ENCODE measurements at regions not wholly inside any gene's neighbourhood (a gene's known extent, or its start where the extent isn't known, plus 50 kb on each side); places are given as distances from the start of the nearest gene placed in this dataset.

DNA sequence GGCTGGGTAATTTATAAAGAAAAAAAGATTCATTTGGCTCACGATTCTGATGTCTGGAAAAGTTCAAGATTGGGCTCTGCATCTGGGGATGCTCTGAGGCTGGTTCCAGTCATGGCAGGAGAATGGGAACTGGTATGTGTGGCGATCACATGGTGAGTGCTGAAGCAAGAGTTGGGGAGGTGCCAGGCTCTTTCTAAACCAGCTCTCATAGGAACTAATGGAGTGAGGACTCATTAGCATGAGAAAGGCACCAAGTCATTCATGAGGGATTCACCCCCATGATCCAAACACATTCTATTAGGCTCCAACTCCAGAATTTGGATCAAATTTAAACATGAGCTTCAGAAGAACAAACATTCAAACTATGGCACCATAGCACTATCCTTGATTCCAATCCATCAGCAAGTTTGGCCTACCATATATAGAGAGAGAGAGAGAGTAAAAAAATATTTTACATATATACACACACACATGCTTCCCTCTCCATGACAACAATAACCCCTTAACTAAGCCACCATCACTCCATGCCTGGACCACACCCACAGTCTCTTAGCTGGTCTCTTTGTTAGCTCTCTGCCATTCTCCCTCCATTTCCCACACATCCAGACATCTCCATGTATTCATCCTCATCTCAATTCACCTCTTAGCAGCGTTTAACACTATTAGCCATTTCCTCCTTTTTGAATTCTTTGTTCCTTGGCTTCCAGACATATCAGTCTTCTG lies 57.9 kb downstream of the NPY start:
- Histone ChIP-seq H3K9me2 (replicated peaks; ENCODE audit: low read length) (no peaks in the 10 kb centered on the region), H3F3A (ENCODE audit: low read length, unreplicated experiment) (no peaks in the 10 kb centered on the region), H3K9me3 (ENCODE audit: low read length) (no peaks in the 10 kb centered on the region), H3K4me3 (ENCODE audit: low read length) (no peak overlapping the region), H2AFZ (ENCODE audit: low read length) (no peak overlapping the region), H3K27ac (ENCODE audit: low read length) (no peak overlapping the region), H3K27me3 (ENCODE audit: low read length) (peaks cover 26% of the 10 kb centered on the region), H3K4me1 (ENCODE audit: insufficient read depth, low read length) (peaks cover 4% of the 10 kb centered on the region; the same call in 1 of the 2 replicates), H3K9ac (ENCODE audit: low read length) (no peak overlapping the region), H3K4me2 (ENCODE audit: low read length) (no peak overlapping the region), H3K36me3 (ENCODE audit: low read depth, low read length) (no peaks in the 10 kb centered on the region), H3K79me2 (ENCODE audit: low read length) (no peaks in the 10 kb centered on the region), H4K20me1 (ENCODE audit: low read length) (no peaks in the 10 kb centered on the region)
- no peak for ATAC-seq
- intact Hi-C loops (cut with micrococcal nuclease): no loop called here
- POLR2A ChIA-PET (ENCODE audit: unreplicated experiment): interaction anchor here (0.6 kb wide), 1 partner anchor 457 kb away, joined by 4 read pairs; no protein-coding TSS in a partner anchor
- no peak for DNase-seq
- no TSS peak for BruUV-seq (replicated peaks)
- CTCF ChIA-PET: no interaction called here
- TF ChIP-seq EZH2 (IDR thresholded peaks at IDR 0.05; ENCODE audit: low read length, unreplicated experiment) (no peak), CTCF (conservative IDR thresholded peaks at IDR 0.05; ENCODE audit: low read depth, low read length) (no peak), EZH2phosphoT487 (IDR thresholded peaks at IDR 0.05; ENCODE audit: borderline replicate concordance, low read length) (no peak)

DNA sequence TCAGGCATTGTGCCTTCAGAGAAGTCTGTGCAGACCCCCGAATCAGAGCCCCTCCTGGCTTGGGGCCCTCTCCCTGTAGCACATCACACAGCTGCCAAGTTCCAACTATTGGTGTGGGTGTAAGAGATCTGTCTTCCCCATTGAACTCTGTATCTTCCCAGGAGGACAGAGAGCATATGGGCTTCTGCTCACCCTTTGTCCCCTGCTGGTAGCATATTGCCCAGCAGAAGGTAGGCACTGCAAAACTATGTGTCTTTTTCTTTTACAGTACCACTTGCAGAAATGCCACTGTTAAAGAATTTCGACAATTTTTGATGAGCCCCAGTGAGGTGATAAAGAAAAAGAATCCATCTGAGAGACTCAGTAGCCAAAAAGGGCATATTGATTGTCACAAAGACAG lies 59.6 kb downstream of the NPY start:
- no peaks in the 10 kb centered on the region for H3K79me2 ChIP-seq (ENCODE audit: low read length)
- no peak for TF ChIP-seq CTCF (conservative IDR thresholded peaks at IDR 0.05; ENCODE audit: low read depth, low read length)
- no peak for TF ChIP-seq EZH2 (IDR thresholded peaks at IDR 0.05; ENCODE audit: low read length, unreplicated experiment)
- no peak for TF ChIP-seq EZH2phosphoT487 (IDR thresholded peaks at IDR 0.05; ENCODE audit: borderline replicate concordance, low read length)
- H3K9me3 ChIP-seq (ENCODE audit: low read length): no peaks in the 10 kb centered on the region
- no peak overlapping the region for H3K4me3 ChIP-seq (ENCODE audit: low read length)
- no TSS peak for BruUV-seq (replicated peaks)
- H3K4me1 ChIP-seq (ENCODE audit: insufficient read depth, low read length): peaks cover 4% of the 10 kb centered on the region; the same call in 1 of the 2 replicates
- H3K27me3 ChIP-seq (ENCODE audit: low read length): peaks cover 10% of the 10 kb centered on the region
- ATAC-seq: no peak
- ChIA-PET POLR2A (ENCODE audit: unreplicated experiment) (no interaction called here), CTCF (no interaction called here)
- no peaks in the 10 kb centered on the region for H4K20me1 ChIP-seq (ENCODE audit: low read length)
- no peak overlapping the region for H3K27ac ChIP-seq (ENCODE audit: low read length)
- no peak overlapping the region for H3K4me2 ChIP-seq (ENCODE audit: low read length)
- DNase-seq: no peak
- no peaks in the 10 kb centered on the region for H3F3A ChIP-seq (ENCODE audit: low read length, unreplicated experiment)
- intact Hi-C loops (cut with micrococcal nuclease): no loop called here
- no peaks in the 10 kb centered on the region for H3K36me3 ChIP-seq (ENCODE audit: low read depth, low read length)
- H3K9me2 ChIP-seq (replicated peaks; ENCODE audit: low read length): no peaks in the 10 kb centered on the region
- H3K9ac ChIP-seq (ENCODE audit: low read length): no peak overlapping the region
- H2AFZ ChIP-seq (ENCODE audit: low read length): no peak overlapping the region

- ATAC-seq: no peak
- no peaks in the 10 kb centered on the region for H4K20me1 ChIP-seq (ENCODE audit: low read length)
- intact Hi-C loops (cut with micrococcal nuclease): no loop called here
- ChIA-PET CTCF (interaction anchor here (0.6 kb wide), 1 partner anchor 564 kb away, joined by 3 read pairs; no protein-coding TSS in a partner anchor), POLR2A (ENCODE audit: unreplicated experiment) (no interaction called here)
- no peak overlapping the region for H3K4me3 ChIP-seq (ENCODE audit: low read length)
- TF ChIP-seq CTCF (conservative IDR thresholded peaks at IDR 0.05; ENCODE audit: low read depth, low read length) (no peak), EZH2phosphoT487 (IDR thresholded peaks at IDR 0.05; ENCODE audit: borderline replicate concordance, low read length) (no peak)
- no peaks in the 10 kb centered on the region for H3F3A ChIP-seq (ENCODE audit: low read length, unreplicated experiment)
- no peak overlapping the region; the same call in 1 of the 2 replicates for H3K4me2 ChIP-seq (ENCODE audit: low read length)
- no peaks in the 10 kb centered on the region for H3K79me2 ChIP-seq (ENCODE audit: low read length)
- no peak overlapping the region for H3K9ac ChIP-seq (ENCODE audit: low read length)
- peak; percentile 40 for DNase-seq
- H3K27me3 ChIP-seq (ENCODE audit: low read length): no peaks in the 10 kb centered on the region; the same call in 1 of the 2 replicates
- H3K4me1 ChIP-seq (ENCODE audit: insufficient read depth, low read length): peaks cover 4% of the 10 kb centered on the region; the same call in 1 of the 2 replicates
- no peaks in the 10 kb centered on the region for H3K36me3 ChIP-seq (ENCODE audit: low read depth, low read length)
- H2AFZ ChIP-seq (ENCODE audit: low read length): no peak overlapping the region
- no peaks in the 10 kb centered on the region for H3K9me3 ChIP-seq (ENCODE audit: low read length)
- no TSS peak for BruUV-seq (replicated peaks)
- 0 out of 2 replicates have a peak overlapping the region, but pooled peaks have one; percentile 3 for H3K27ac ChIP-seq (ENCODE audit: low read length)
- no peaks in the 10 kb centered on the region for H3K9me2 ChIP-seq (replicated peaks; ENCODE audit: low read length)
Observed at GRCh38 chr7:24346129-24346528, 62.1 kb downstream of the NPY start.

Data from PC-3 (cell line).